ENCODE measurements at regions not wholly inside any gene's neighbourhood (a gene's known extent, or its start where the extent isn't known, plus 50 kb on each side); places are given as distances from the start of the nearest gene placed in this dataset.

DNA sequence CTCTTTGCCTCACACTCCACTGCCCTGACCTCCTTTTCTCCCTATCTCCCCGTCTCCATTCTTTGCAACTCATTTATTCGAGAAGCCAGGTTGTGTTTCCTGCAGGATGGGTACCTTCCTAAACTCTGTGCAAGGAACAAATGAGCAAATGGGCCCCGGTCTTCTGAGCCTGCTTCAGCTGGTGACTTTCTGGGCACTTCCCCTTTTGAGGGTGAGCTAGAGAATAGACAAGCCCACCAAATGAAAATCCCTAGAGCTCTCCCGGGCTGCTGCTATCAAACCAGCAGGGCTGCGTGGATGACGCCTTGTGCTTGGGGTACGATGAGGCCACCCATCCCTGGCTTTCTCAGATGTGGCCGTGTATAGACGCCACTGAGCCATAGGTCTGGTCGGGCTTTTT is 91.0 kb upstream of the FOXA2 start:
- TF ChIP-seq CTCF (IDR thresholded peaks at IDR 0.05; ENCODE audit: low read depth, low read length), result no peak
- no peak for TF ChIP-seq EZH2phosphoT487 (IDR thresholded peaks at IDR 0.05; ENCODE audit: low read depth)

Measured in OCI-LY3 (cell line).